K562 (cell line): ENCODE measurements at regions not wholly inside any gene's neighbourhood (a gene's known extent, or its start where the extent isn't known, plus 50 kb on each side); places are given as distances from the start of the nearest gene placed in this dataset.
"Not testable (repeated sequence)": the region's sequence is repeated elsewhere in the genome, so short reads cannot be mapped to it uniquely, and the experiment has no call there.

Experiments
- ATAC-seq: fragments of 200-7000 bp; cut with Tn5 transposase; 3 replicates; pipeline ENCODE4 v1.9.1; 2020; ENCODE audit warnings: moderate library complexity
- BruUV-seq: library from RNA; stranded (reverse); fragments of 400-500 nt; replicated peaks from 2 replicates; lab custom pipeline; 2021; lab: Mats Ljungman, UMichigan
- CTCF ChIA-PET: fragments of 300-600 bp; formaldehyde crosslinking; extraction: SDS; loops from one replicate; lab custom pipeline; 2021; ENCODE audit warnings: low intra/inter-chr PET ratio; lab: Yijun Ruan, JAX
- POLR2A ChIA-PET: fragments of 300-600, 350-650 bp; sonication (Branson Sonifier 250); formaldehyde crosslinking; extraction: SDS; loops from one replicate; lab custom pipeline; 2021; ENCODE audit warnings: antibody characterized with exemption, inconsistent platforms; lab: Yijun Ruan, JAX
- DNase-seq, 4 experiments: peaks; one replicate each; pipeline versions ENCODE4 v3.0.0 to v3.0.0-alpha.2; 2011 to 2018; ENCODE audit warnings: low spot score in 3 of 4, mixed read lengths in 3 of 4; ENCODE audit errors: extremely low read depth in 1 of 4
- FAIRE-seq: peaks from 2 replicates; lab custom pipeline; 2011; peaks lifted over from hg19 to GRCh38; lab: Jason Lieb, UNC
- H2AFZ ChIP-seq: 2 replicates; pipeline ENCODE4 v1.6.0; 2011; ENCODE audit warnings: low read depth, low read length, control low read depth, inconsistent platforms
- H3K27ac ChIP-seq: fragments of 200-600 bp; 3 replicates; pipeline ENCODE4 v1.8.0; 2011; ENCODE audit warnings: low read depth, mild to moderate bottlenecking, control low read depth, inconsistent platforms, low read length, moderate library complexity, mixed read lengths; ENCODE audit errors: extremely low read depth
- H3K27me3 ChIP-seq, 2 experiments: fragments of 300-600 bp in 1 of 2; 2 replicates in 1 of 2; 3 replicates in 1 of 2; pipeline versions ENCODE4 v1.6.0 to v1.8.0; 2011; ENCODE audit warnings: inconsistent platforms in 2 of 2, low read length in 2 of 2, mild to moderate bottlenecking in 1 of 2, mixed read lengths in 1 of 2, moderate library complexity in 1 of 2; ENCODE audit not compliant: control insufficient read depth in 2 of 2, insufficient read depth in 2 of 2
- H3K36me3 ChIP-seq: fragments of 300-600 bp; 3 replicates; pipeline ENCODE4 v1.8.0; 2011; ENCODE audit warnings: mild to moderate bottlenecking, low read length, inconsistent platforms; ENCODE audit not compliant: control insufficient read depth, insufficient read depth
- H3K4me1 ChIP-seq, 2 experiments: fragments of 200-600 bp in 1 of 2; replicated peaks in 1 of 2; 2 replicates in 1 of 2; 3 replicates in 1 of 2; pipeline versions ENCODE4 v1.5.1 to v1.8.0; 2011; ENCODE audit warnings: inconsistent platforms in 2 of 2, low read length in 2 of 2, mild to moderate bottlenecking in 1 of 2, mixed read lengths in 1 of 2, moderate library complexity in 1 of 2; ENCODE audit not compliant: control insufficient read depth in 2 of 2, insufficient read depth in 2 of 2
- H3K4me2 ChIP-seq: 2 replicates; pipeline ENCODE4 v1.6.1; 2011; ENCODE audit warnings: low read length, control low read depth, inconsistent platforms, mixed read lengths; ENCODE audit not compliant: insufficient read depth
- H3K4me3 ChIP-seq: fragments of 200-600 bp; sonication (generic), shearing (Covaris generic); 2 replicates; pipeline ENCODE4 v1.5.1; 2016; ENCODE audit warnings: control low read depth, inconsistent platforms
- H3K79me2 ChIP-seq: fragments of 200-600 bp; 3 replicates; pipeline ENCODE4 v1.8.0; 2011; ENCODE audit warnings: low read length, inconsistent platforms; ENCODE audit not compliant: control insufficient read depth, insufficient read depth
- H3K9ac ChIP-seq, 2 experiments: 2 replicates each; pipeline versions ENCODE4 v1.6.0 to v1.6.1; 2011; ENCODE audit warnings: low read depth in 2 of 2, low read length in 2 of 2, control low read depth in 1 of 2, inconsistent platforms in 1 of 2, mild to moderate bottlenecking in 1 of 2, mixed read lengths in 1 of 2; ENCODE audit not compliant: insufficient read depth in 1 of 2
- H3K9me1 ChIP-seq: one replicate; pipeline ENCODE4 v1.6.0; 2011; ENCODE audit warnings: inconsistent platforms, mild to moderate bottlenecking, low read length, moderate library complexity; ENCODE audit not compliant: control insufficient read depth, insufficient read depth
- H3K9me3 ChIP-seq: replicated peaks from 2 replicates; pipeline ENCODE4 v1.5.1; 2011; ENCODE audit warnings: low read depth, low read length, inconsistent platforms; ENCODE audit not compliant: control insufficient read depth, insufficient read depth
- H4K20me1 ChIP-seq: replicated peaks from 2 replicates; pipeline ENCODE4 v1.6.1; 2011; ENCODE audit warnings: low read length, inconsistent platforms, mixed read lengths; ENCODE audit not compliant: control insufficient read depth, insufficient read depth
- C11orf30 ChIP-seq: fragments of 450-650 bp; IDR thresholded peaks from 2 replicates; pipeline ENCODE4 v1.6.1; 2016; ENCODE audit warnings: low read depth, mild to moderate bottlenecking
- MAFG ChIP-seq: fragments of 450-650 bp; conservative IDR thresholded peaks from 2 replicates; pipeline ENCODE4 v1.6.1; 2016; ENCODE audit warnings: missing genetic modification characterization, missing compliant biosample characterization
- NCOA1 ChIP-seq: fragments of 450-650 bp; IDR thresholded peaks from 2 replicates; pipeline ENCODE4 v1.6.1; 2016; ENCODE audit warnings: low read depth
- NFATC3 ChIP-seq: fragments of 450-650 bp; IDR thresholded peaks from 2 replicates; pipeline ENCODE4 v1.6.1; 2017; ENCODE audit warnings: mild to moderate bottlenecking
- TRIM24 ChIP-seq, 2 experiments: fragments of 450-650 bp; IDR thresholded peaks; 2 replicates each; pipeline ENCODE4 v1.6.1; 2016
- ZNF134 ChIP-seq: fragments of 250-450 bp; sonication (Bioruptor Pico); conservative IDR thresholded peaks from 2 replicates; pipeline ENCODE4 v1.4.0; 2020
- ZNF24 ChIP-seq: fragments of 450-650 bp; IDR thresholded peaks from 2 replicates; pipeline ENCODE4 v1.6.1; 2016
- ZNF316 ChIP-seq: fragments of 450-650 bp; IDR thresholded peaks from 2 replicates; pipeline ENCODE4 v1.6.1; 2016
- ZNF785 ChIP-seq: fragments of 250-450 bp; sonication (Bioruptor Pico); IDR thresholded peaks from 2 replicates; pipeline ENCODE4 v1.4.0; 2020; ENCODE audit warnings: mild to moderate bottlenecking
- WGBS: fragments of 100-300 bp; shearing (Covaris generic); methylation state at CpG from one replicate; pipeline ENCODE4 v1.1.6; 2016; ENCODE audit warnings: low coverage, mixed read lengths; ENCODE audit not compliant: insufficient coverage; ENCODE audit errors: missing lambda C conversion rate; 5-methylcytosine and 5-hydroxymethylcytosine counted together
- in situ Hi-C: fragments of 300-500 bp; cut with MboI; formaldehyde crosslinking; loops from 4 replicates; pipeline ENCODE4 v1.15.0; 2018; ENCODE audit warnings: inconsistent platforms, mixed read lengths
- intact Hi-C: fragments of 100-400 bp; cut with micrococcal nuclease; formaldehyde crosslinking; loops from 2 replicates; pipeline ENCODE4 v1.14.2; 2022
- TF ChIP-seq, protein P1 (sequence below): fragments of 450-650 bp; formaldehyde crosslinking; conservative IDR thresholded peaks from 2 replicates; pipeline ENCODE4 v1.4.0; 2022; ENCODE audit warnings: mild to moderate bottlenecking, missing genetic modification characterization
- TF ChIP-seq, protein P2 (sequence below): fragments of 450-650 bp; formaldehyde crosslinking; IDR thresholded peaks from 2 replicates; pipeline ENCODE4 v1.4.0; 2020; ENCODE audit warnings: mild to moderate bottlenecking, moderate library complexity
- TF ChIP-seq, protein P3 (sequence below): fragments of 250-450 bp; sonication (Bioruptor Pico); IDR thresholded peaks from 2 replicates; pipeline ENCODE4 v1.5.0; 2020; ENCODE audit warnings: mild to moderate bottlenecking, borderline replicate concordance

DNA sequence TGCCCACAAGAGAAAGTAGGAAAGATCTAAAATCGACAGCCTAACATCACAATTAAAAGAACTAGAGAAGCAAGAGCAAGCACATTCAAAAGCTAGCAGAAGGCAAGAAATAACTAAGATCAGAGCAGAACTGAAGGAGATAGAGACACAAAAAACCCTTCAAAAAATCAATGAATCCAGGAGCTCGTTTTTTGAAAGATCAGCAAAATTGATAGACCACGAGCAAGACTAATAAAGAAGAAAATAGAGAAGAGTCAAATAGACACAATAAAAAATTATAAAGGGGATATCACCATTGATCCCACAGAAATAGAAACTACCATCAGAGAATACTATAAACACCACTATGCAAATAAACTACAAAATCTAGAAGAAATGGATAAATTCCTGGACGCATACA is 693.6 kb upstream of the SETBP1 start:
- WGBS = 0% methylated on average over 4 of the region's 4 CpGs

DNA sequence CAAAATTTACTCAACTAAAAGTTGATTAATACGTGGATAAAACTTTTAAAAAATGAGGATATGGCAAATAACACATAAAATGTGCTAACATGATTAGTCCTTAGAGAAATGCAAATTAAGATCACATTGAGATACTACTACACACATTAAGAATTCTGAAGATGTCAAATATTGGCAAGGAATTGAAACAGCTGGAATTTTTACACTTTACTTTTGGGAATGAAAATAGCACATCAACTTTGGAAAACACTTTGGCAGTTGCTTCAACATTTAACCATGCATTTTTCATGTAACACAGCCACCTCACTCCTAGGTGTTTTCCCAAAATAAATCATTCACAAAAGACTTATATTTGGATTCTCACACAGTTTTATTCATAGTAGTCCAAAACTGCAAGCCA is 687.9 kb upstream of the SETBP1 start:
- BruUV-seq = no TSS peak
- no peak for FAIRE-seq

More for the DNA sequence above, 693.6 kb upstream of the SETBP1 start:
- H3K4me2 ChIP-seq, CTCF ChIA-PET, BruUV-seq, H2AFZ ChIP-seq, H3K36me3 ChIP-seq, ATAC-seq, intact Hi-C loops, DNase-seq, H3K79me2 ChIP-seq, H3K9me3 ChIP-seq, H3K9ac ChIP-seq, H4K20me1 ChIP-seq, H3K9me1 ChIP-seq, H3K27me3 ChIP-seq, FAIRE-seq, in situ Hi-C loops, H3K4me3 ChIP-seq, POLR2A ChIA-PET, H3K4me1 ChIP-seq, H3K27ac ChIP-seq: not testable (repeated sequence)
- TF ChIP-seq ZNF316 (peak; percentile 57), C11orf30 (peak; percentile 25; the same call in 1 of the 2 replicates), MAFG (tag) (0 out of 2 replicates have a peak, but pooled peaks have one; percentile 33)
- TF ChIP-seq, all 486 proteins: peak for 3; not testable (repeated sequence) for 483

More for the DNA sequence above, 687.9 kb upstream of the SETBP1 start:
- no peak overlapping the region for H3K4me3 ChIP-seq
- no peaks in the 10 kb centered on the region for H4K20me1 ChIP-seq
- no peak overlapping the region for H2AFZ ChIP-seq
- no peaks in the 10 kb centered on the region for H3K9me3 ChIP-seq
- no peak overlapping the region for H3K4me2 ChIP-seq
- 0% methylated on average over 1 of the region's 1 CpG for WGBS
- H3K79me2 ChIP-seq = no peaks in the 10 kb centered on the region
- H3K27me3 ChIP-seq = no peaks in the 10 kb centered on the region
- DNase-seq (no peak), ATAC-seq (no peak)
- intact Hi-C loops (no loop called here), in situ Hi-C loops (no loop called here)
- ChIA-PET POLR2A (no interaction called here), CTCF (no interaction called here)
- no peaks in the 10 kb centered on the region for H3K9me1 ChIP-seq
- H3K36me3 ChIP-seq = no peaks in the 10 kb centered on the region
- no peak for TF ChIP-seq ZNF785 (CRISPR knock-in tag)
- no peak for TF ChIP-seq NCOA1
- no peak for TF ChIP-seq TRIM24 (IDR thresholded peaks at IDR 0.05)
- TF ChIP-seq, protein P1, sequence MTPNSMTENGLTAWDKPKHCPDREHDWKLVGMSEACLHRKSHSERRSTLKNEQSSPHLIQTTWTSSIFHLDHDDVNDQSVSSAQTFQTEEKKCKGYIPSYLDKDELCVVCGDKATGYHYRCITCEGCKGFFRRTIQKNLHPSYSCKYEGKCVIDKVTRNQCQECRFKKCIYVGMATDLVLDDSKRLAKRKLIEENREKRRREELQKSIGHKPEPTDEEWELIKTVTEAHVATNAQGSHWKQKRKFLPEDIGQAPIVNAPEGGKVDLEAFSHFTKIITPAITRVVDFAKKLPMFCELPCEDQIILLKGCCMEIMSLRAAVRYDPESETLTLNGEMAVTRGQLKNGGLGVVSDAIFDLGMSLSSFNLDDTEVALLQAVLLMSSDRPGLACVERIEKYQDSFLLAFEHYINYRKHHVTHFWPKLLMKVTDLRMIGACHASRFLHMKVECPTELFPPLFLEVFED (CRISPR knock-in tag) = no peak
- TF ChIP-seq ZNF134 (CRISPR knock-in tag) = no peak
- TF ChIP-seq, protein P2, sequence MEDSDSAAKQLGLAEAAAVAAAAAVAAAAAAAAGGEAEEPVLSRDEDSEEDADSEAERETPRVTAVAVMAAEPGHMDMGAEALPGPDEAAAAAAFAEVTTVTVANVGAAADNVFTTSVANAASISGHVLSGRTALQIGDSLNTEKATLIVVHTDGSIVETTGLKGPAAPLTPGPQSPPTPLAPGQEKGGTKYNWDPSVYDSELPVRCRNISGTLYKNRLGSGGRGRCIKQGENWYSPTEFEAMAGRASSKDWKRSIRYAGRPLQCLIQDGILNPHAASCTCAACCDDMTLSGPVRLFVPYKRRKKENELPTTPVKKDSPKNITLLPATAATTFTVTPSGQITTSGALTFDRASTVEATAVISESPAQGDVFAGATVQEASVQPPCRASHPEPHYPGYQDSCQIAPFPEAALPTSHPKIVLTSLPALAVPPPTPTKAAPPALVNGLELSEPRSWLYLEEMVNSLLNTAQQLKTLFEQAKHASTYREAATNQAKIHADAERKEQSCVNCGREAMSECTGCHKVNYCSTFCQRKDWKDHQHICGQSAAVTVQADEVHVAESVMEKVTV (CRISPR knock-in tag) = no peak
- TF ChIP-seq, protein P3, sequence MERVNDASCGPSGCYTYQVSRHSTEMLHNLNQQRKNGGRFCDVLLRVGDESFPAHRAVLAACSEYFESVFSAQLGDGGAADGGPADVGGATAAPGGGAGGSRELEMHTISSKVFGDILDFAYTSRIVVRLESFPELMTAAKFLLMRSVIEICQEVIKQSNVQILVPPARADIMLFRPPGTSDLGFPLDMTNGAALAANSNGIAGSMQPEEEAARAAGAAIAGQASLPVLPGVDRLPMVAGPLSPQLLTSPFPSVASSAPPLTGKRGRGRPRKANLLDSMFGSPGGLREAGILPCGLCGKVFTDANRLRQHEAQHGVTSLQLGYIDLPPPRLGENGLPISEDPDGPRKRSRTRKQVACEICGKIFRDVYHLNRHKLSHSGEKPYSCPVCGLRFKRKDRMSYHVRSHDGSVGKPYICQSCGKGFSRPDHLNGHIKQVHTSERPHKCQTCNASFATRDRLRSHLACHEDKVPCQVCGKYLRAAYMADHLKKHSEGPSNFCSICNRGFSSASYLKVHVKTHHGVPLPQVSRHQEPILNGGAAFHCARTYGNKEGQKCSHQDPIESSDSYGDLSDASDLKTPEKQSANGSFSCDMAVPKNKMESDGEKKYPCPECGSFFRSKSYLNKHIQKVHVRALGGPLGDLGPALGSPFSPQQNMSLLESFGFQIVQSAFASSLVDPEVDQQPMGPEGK (CRISPR knock-in tag) = no peak
- no peak for TF ChIP-seq ZNF24
- no peak for TF ChIP-seq NFATC3
- no peak overlapping the region for H3K9ac ChIP-seq
- H3K27ac ChIP-seq = no peak overlapping the region
- H3K4me1 ChIP-seq = no peaks in the 10 kb centered on the region
